Smooth muscle cell (in vitro differentiated cells): ENCODE measurements at regions not wholly inside any gene's neighbourhood (a gene's known extent, or its start where the extent isn't known, plus 50 kb on each side); places are given as distances from the start of the nearest gene placed in this dataset.

Experiments used
- DNase-seq: peaks from one replicate; lab custom pipeline; 2025; ENCODE audit not compliant: unreplicated experiment; lab: John Stamatoyannopoulos, UW
- H2AFZ ChIP-seq: fragments of 200-600 bp; sonication (generic); 2 replicates; pipeline ENCODE4 v1.6.0; 2016; ENCODE audit warnings: antibody characterized with exemption, low read depth, mild to moderate bottlenecking
- H3F3A ChIP-seq: fragments of 200-600 bp; sonication (generic); 2 replicates; pipeline ENCODE4 v1.6.0; 2017; ENCODE audit warnings: antibody characterized with exemption, low read depth
- H3K27ac ChIP-seq: fragments of 200-600 bp; sonication (generic); 2 replicates; pipeline ENCODE4 v1.5.1; 2016; ENCODE audit warnings: low read depth, mild to moderate bottlenecking
- H3K27me3 ChIP-seq: fragments of 200-600 bp; sonication (generic); 2 replicates; pipeline ENCODE4 v1.6.1; 2016; ENCODE audit warnings: low read depth, mild to moderate bottlenecking
- H3K36me3 ChIP-seq: fragments of 200-600 bp; sonication (generic); 2 replicates; pipeline ENCODE4 v1.5.1; 2016; ENCODE audit warnings: low read depth
- H3K4me1 ChIP-seq: fragments of 200-600 bp; sonication (generic); 2 replicates; pipeline ENCODE4 v1.5.1; 2016; ENCODE audit warnings: low read depth
- H3K4me2 ChIP-seq: fragments of 200-600 bp; sonication (generic); 2 replicates; pipeline ENCODE4 v1.6.0; 2016; ENCODE audit warnings: mild to moderate bottlenecking
- H3K4me3 ChIP-seq: fragments of 200-600 bp; sonication (generic); 2 replicates; pipeline ENCODE4 v1.5.1; 2016; ENCODE audit warnings: mild to moderate bottlenecking
- H3K79me2 ChIP-seq: fragments of 200-600 bp; sonication (generic); 2 replicates; pipeline ENCODE4 v1.6.0; 2016; ENCODE audit warnings: low read depth, mild to moderate bottlenecking
- H3K9ac ChIP-seq: fragments of 200-600 bp; sonication (generic); 2 replicates; pipeline ENCODE4 v1.6.0; 2016; ENCODE audit warnings: low read depth
- H3K9me3 ChIP-seq: fragments of 200-600 bp; sonication (generic); replicated peaks from 2 replicates; pipeline ENCODE4 v1.5.1; 2016; ENCODE audit warnings: low read depth
- H4K20me1 ChIP-seq: fragments of 200-600 bp; sonication (generic); 2 replicates; pipeline ENCODE4 v1.6.0; 2016; ENCODE audit warnings: low read depth
- WGBS: methylation state at CpG from one replicate; pipeline ENCODE4 v1.1.7; 2016; ENCODE audit warnings: low lambda C conversion rate; 5-methylcytosine and 5-hydroxymethylcytosine counted together
- TF ChIP-seq, protein P1 (sequence below): fragments of 200-600 bp; sonication (generic); IDR thresholded peaks from 2 replicates; pipeline ENCODE4 v1.5.1; 2017; ENCODE audit warnings: borderline replicate concordance, mild to moderate bottlenecking, antibody characterized with exemption; ENCODE audit not compliant: insufficient read depth, poor library complexity, severe bottlenecking

- H3K79me2 ChIP-seq = no peaks in the 10 kb centered on the region
- no peak overlapping the region for H3K9ac ChIP-seq
- TF ChIP-seq, protein P1, sequence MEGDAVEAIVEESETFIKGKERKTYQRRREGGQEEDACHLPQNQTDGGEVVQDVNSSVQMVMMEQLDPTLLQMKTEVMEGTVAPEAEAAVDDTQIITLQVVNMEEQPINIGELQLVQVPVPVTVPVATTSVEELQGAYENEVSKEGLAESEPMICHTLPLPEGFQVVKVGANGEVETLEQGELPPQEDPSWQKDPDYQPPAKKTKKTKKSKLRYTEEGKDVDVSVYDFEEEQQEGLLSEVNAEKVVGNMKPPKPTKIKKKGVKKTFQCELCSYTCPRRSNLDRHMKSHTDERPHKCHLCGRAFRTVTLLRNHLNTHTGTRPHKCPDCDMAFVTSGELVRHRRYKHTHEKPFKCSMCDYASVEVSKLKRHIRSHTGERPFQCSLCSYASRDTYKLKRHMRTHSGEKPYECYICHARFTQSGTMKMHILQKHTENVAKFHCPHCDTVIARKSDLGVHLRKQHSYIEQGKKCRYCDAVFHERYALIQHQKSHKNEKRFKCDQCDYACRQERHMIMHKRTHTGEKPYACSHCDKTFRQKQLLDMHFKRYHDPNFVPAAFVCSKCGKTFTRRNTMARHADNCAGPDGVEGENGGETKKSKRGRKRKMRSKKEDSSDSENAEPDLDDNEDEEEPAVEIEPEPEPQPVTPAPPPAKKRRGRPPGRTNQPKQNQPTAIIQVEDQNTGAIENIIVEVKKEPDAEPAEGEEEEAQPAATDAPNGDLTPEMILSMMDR = no peak
- H3K27ac ChIP-seq = no peak overlapping the region
- H4K20me1 ChIP-seq = no peaks in the 10 kb centered on the region
- H3K4me1 ChIP-seq = no peaks in the 10 kb centered on the region
- H3K9me3 ChIP-seq = no peaks in the 10 kb centered on the region
- no peak overlapping the region for H3K4me3 ChIP-seq
- whole genome bisulfite sequencing = 52% methylated on average over 7 of the region's 7 CpGs
- H3K4me2 ChIP-seq = no peak overlapping the region
- no peak for DNase-seq
- no peaks in the 10 kb centered on the region for H3K27me3 ChIP-seq
- H3K36me3 ChIP-seq = no peaks in the 10 kb centered on the region
- peaks cover 3% of the 10 kb centered on the region for H3F3A ChIP-seq
- no peak overlapping the region for H2AFZ ChIP-seq
These were observed 98.4 kb upstream of the DUSP22 start for GRCh38 chr6:193773-194310.

- TF ChIP-seq, protein P1 = no peak
- no peak overlapping the region for H3K27ac ChIP-seq
- no peaks in the 10 kb centered on the region for H3K79me2 ChIP-seq
- H3F3A ChIP-seq = peaks cover 3% of the 10 kb centered on the region
- no peak overlapping the region for H3K4me3 ChIP-seq
- no peaks in the 10 kb centered on the region for H3K27me3 ChIP-seq
- WGBS = 12% methylated on average over 3 of the region's 3 CpGs
- no peak overlapping the region for H2AFZ ChIP-seq
- H3K9ac ChIP-seq = no peak overlapping the region
- no peaks in the 10 kb centered on the region for H4K20me1 ChIP-seq
- no peaks in the 10 kb centered on the region for H3K9me3 ChIP-seq
- H3K36me3 ChIP-seq = no peaks in the 10 kb centered on the region
- no peaks in the 10 kb centered on the region for H3K4me1 ChIP-seq
- DNase-seq = no peak
- no peak overlapping the region for H3K4me2 ChIP-seq
These were observed 96.4 kb upstream of the DUSP22 start for GRCh38 chr6:195861-196360.

DNA sequence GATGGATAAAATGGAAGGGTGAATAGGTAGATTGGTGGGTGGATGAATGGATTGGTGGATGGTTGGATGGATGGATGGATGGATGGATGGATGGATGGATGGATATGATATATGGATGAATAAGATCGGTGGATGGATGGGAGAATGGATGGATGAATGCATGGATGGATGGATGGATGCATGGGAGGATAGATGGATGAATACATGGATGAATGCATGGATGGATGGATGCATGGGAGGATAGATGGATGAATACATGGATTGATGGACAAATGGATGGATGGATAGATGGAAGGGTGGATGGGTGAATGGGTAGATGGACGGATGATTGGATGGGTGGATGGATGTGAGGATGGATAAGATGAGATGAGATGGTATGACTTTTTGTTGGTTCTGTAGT is 95.7 kb upstream of the DUSP22 start:
- 96% methylated on average over 2 of the region's 2 CpGs for WGBS
- Histone ChIP-seq H3K27ac (no peak overlapping the region), H3K4me1 (no peaks in the 10 kb centered on the region), H3K9ac (no peak overlapping the region), H4K20me1 (no peaks in the 10 kb centered on the region), H3K9me3 (no peaks in the 10 kb centered on the region), H3K36me3 (no peaks in the 10 kb centered on the region), H3K4me2 (no peak overlapping the region), H3F3A (peaks cover 3% of the 10 kb centered on the region), H3K27me3 (no peaks in the 10 kb centered on the region), H3K4me3 (no peak overlapping the region), H3K79me2 (no peaks in the 10 kb centered on the region), H2AFZ (no peak overlapping the region)
- TF ChIP-seq, protein P1 = no peak
- no peak for DNase-seq

GRCh38 chr6:203661-204060 is 88.6 kb upstream of the DUSP22 start:
- Histone ChIP-seq H2AFZ (no peak overlapping the region), H3K9ac (no peak overlapping the region), H3F3A (no peaks in the 10 kb centered on the region), H4K20me1 (no peaks in the 10 kb centered on the region), H3K4me2 (no peak overlapping the region), H3K4me1 (no peaks in the 10 kb centered on the region), H3K9me3 (no peaks in the 10 kb centered on the region), H3K4me3 (no peak overlapping the region), H3K36me3 (no peaks in the 10 kb centered on the region), H3K79me2 (no peaks in the 10 kb centered on the region), H3K27ac (no peak overlapping the region), H3K27me3 (no peaks in the 10 kb centered on the region)
- whole genome bisulfite sequencing = 89% methylated on average over 9 of the region's 9 CpGs
- no peak for DNase-seq
- TF ChIP-seq, protein P1 = no peak
